GM21576 (cell line): ENCODE measurements at regions not wholly inside any gene's neighbourhood (a gene's known extent, or its start where the extent isn't known, plus 50 kb on each side); places are given as distances from the start of the nearest gene placed in this dataset.

Experiments used
- ATAC-seq: cut with Tn5 transposase; IDR thresholded peaks from one replicate; pipeline ENCODE4 v1.9.1; 2021; ENCODE audit warnings: mild to moderate bottlenecking, moderate library complexity; ENCODE audit not compliant: unreplicated experiment

- ATAC-seq = no peak
Measured at GRCh38 chr15:31151301-31152233, 50.0 kb upstream of the TRPM1 start.

- ATAC-seq = no peak
Measured at GRCh38 chr15:31153531-31153930, 52.0 kb upstream of the TRPM1 start.

GRCh38 chr15:31155151-31155550, 53.6 kb upstream of the TRPM1 start:
- ATAC-seq = no peak

GRCh38 chr15:31156226-31156625, 54.7 kb upstream of the TRPM1 start:
- no peak for ATAC-seq

- ATAC-seq = no peak
Measured at GRCh38 chr15:31156808-31157207, 55.3 kb upstream of the TRPM1 start.

- no peak for ATAC-seq
Measured at GRCh38 chr15:31157644-31158069, 56.1 kb upstream of the TRPM1 start.

- no peak for ATAC-seq
Measured at GRCh38 chr15:31158858-31159569, 57.5 kb upstream of the TRPM1 start.

- ATAC-seq = no peak
Measured at GRCh38 chr15:31159837-31160236, 58.3 kb upstream of the TRPM1 start.

- ATAC-seq = no peak
Measured at GRCh38 chr15:31160297-31160696, 58.8 kb upstream of the TRPM1 start.

- no peak for ATAC-seq
Measured at GRCh38 chr15:31160740-31161495, 59.4 kb upstream of the TRPM1 start.

GRCh38 chr15:31161951-31162350, 60.4 kb upstream of the TRPM1 start:
- ATAC-seq = no peak

- no peak for ATAC-seq
Measured at GRCh38 chr15:31162721-31163510, 61.4 kb upstream of the TRPM1 start.

- ATAC-seq = no peak
Measured at GRCh38 chr15:31163769-31164572, 62.4 kb upstream of the TRPM1 start.

GRCh38 chr15:31164573-31164912, 63.0 kb upstream of the TRPM1 start:
- no peak for ATAC-seq

GRCh38 chr15:31169558-31169957, 68.0 kb upstream of the TRPM1 start:
- no peak for ATAC-seq

GRCh38 chr15:31171731-31172130, 70.2 kb upstream of the TRPM1 start:
- no peak for ATAC-seq

- ATAC-seq = no peak
Measured at GRCh38 chr15:31172606-31173005, 71.1 kb upstream of the TRPM1 start.

- ATAC-seq = no peak
Measured at GRCh38 chr15:31173790-31174450, 72.4 kb upstream of the TRPM1 start.

- no peak for ATAC-seq
Measured at GRCh38 chr15:31175484-31175883, 74.0 kb upstream of the TRPM1 start.
